ENCODE measurements at regions not wholly inside any gene's neighbourhood (a gene's known extent, or its start where the extent isn't known, plus 50 kb on each side); places are given as distances from the start of the nearest gene placed in this dataset.

GRCh38 chr5:17690473-17690872 is 56.2 kb downstream of the TAF11L14 start:
- no peak for DNase-seq (ENCODE audit: low read depth)

GRCh38 chr5:17691762-17692161 is 57.5 kb downstream of the TAF11L14 start:
- DNase-seq (ENCODE audit: low read depth), result no peak

DNA sequence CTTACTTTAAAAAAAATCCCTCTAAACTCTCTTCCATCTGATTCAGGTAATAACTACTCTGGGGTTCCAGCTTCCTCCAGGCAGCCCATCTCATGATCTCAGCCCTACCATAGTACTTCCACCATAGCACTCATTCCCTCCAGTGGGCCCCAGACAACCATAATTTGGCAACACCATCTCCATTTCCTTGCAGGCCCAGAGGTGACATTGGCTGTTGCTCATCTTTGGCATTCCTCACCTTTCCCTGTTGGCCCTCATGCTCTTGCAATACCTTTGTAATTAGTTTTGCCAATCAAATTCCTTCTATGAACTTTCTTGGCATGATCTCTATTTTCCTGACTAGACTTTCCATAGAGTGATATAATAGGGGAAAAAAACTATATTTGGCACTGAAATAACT is 60.1 kb downstream of the TAF11L14 start:
- no peak for DNase-seq (ENCODE audit: low read depth)

- no peak for DNase-seq (ENCODE audit: low read depth)
Measured at GRCh38 chr5:17694914-17695313, 60.7 kb downstream of the TAF11L14 start.

- DNase-seq (ENCODE audit: low read depth), result no peak
Measured at GRCh38 chr5:17696627-17697026, 62.4 kb downstream of the TAF11L14 start.

DNA sequence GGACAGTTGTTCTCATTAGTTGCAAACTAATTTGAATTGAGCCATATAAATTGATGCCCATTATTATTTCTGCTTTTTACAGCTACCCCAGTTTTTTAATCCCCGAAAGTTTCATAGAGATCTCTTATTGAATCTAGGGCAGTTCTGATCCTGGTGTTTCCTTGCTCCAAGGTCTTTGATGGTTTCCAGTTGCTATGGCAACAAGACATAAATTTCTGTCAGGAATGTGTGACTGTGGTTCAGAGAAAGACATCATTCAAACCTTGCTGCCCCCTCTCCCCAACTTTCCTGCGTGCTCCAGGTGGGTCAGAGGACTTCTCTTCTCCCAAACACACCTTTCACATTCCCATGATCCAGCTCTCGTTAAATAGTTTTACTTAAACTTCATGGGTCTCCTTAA is 63.4 kb downstream of the TAF11L14 start:
- DNase-seq (ENCODE audit: low read depth), result no peak

DNA sequence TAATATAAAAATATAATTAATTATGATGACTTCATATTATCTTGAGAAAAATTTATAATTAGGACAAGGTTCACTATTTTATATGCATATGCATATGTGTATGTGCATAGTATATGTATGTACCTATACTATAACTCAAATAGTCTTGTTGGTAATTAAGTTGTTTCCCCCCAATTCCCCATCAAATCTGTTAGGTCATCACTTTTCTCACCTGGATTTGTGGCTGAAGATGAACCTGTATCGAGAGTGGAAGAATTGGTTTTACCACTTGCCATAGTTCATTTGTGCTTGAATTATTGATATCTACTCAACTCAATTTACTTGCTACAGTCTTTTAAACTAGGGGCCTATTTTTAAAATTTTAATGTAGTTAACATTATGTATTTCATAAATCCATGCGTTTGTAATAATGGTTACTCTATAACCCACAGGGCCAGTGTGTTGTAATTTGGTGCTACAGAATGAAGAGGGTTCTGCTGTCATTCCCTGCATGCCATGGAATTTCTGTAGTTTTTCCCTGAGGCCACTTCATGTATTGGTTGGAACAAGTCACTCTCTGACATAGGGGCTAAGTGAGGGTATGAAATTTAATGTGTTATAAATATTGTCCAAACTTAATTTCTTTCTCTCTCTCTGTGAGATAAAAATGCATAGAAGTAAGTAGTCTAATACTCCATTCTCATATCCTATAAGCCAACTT is 74.9 kb downstream of the TAF11L14 start:
- no peak for DNase-seq (ENCODE audit: low read depth)

GRCh38 chr5:17713301-17713700 is 79.0 kb downstream of the TAF11L14 start:
- peak; percentile 49 for DNase-seq (ENCODE audit: low read depth)

- no peak for DNase-seq (ENCODE audit: low read depth)
Measured at GRCh38 chr5:17714186-17714585, 79.9 kb downstream of the TAF11L14 start.

- no peak for DNase-seq (ENCODE audit: low read depth)
Measured at GRCh38 chr5:17719592-17719991, 85.3 kb downstream of the TAF11L14 start.

DNA sequence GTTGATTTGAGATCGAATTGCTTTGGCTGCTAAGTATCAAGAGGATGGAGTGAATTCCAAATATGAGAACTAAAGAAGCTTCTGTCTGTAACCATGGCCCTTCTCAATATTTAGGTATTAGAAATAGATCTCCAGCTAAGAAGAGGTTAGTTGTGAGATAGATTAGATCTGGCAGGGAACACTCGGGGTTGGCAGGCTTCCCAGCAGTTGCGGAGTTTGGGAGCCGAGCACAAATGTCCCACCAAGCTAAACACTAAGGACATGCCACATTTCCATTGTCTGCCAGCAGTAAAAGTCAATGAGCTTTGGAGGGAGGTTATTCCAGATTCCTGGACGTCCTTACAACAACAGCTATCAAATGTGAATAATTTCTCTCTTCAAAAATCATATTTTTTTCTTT is 85.8 kb downstream of the TAF11L14 start:
- DNase-seq (ENCODE audit: low read depth), result no peak

- peak; percentile 43 for DNase-seq (ENCODE audit: low read depth)
Measured at GRCh38 chr5:17723876-17724275, 89.6 kb downstream of the TAF11L14 start.

DNA sequence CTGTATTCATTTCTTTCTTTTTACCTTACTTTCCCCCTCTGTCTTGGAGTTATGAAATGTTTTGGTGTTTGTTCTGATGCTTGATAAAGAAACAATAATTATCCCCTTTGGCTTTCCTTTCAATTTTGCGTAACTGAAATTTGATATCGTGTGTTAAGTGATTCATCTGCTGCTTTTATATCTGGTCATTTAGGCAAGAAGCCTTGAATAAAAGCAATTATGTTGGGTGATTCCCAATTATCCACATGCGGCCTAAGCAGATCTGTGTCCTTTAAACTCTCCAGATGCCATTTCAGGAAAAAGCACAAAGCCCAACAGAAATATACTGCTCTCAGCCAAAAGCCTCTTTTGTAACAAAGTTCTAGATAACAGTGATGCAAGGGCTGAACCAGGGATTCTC is 92.8 kb downstream of the TAF11L14 start:
- no peak for DNase-seq (ENCODE audit: low read depth)

- no peak for DNase-seq (ENCODE audit: low read depth)
Measured at GRCh38 chr5:17730421-17730820, 96.2 kb downstream of the TAF11L14 start.

GRCh38 chr5:17732351-17732923 is 98.2 kb downstream of the TAF11L14 start:
- DNase-seq (ENCODE audit: low read depth), result no peak

- DNase-seq (ENCODE audit: low read depth), result no peak
Measured at GRCh38 chr5:17734011-17734410, 99.8 kb downstream of the TAF11L14 start.

DNA sequence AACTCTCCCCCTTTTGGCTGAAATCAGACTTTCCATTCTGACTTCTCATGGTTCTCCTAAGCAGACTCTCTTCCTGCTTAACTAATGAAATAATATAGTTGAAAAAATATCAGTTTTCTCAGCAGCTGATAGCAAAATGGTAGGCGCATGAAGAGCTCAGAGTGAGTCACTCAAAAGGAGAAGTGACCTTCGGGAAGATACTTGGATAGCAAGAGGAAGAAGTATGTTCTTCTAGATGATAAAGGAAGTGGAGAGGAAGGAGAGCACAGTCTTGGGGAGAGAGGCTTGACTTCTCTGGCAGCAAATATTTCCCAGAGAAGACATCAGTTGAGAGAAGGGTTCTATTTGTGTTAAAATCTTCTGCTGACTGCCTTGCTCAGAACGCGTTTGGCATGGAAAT is 101.5 kb downstream of the TAF11L14 start:
- DNase-seq (ENCODE audit: low read depth), result no peak

DNA sequence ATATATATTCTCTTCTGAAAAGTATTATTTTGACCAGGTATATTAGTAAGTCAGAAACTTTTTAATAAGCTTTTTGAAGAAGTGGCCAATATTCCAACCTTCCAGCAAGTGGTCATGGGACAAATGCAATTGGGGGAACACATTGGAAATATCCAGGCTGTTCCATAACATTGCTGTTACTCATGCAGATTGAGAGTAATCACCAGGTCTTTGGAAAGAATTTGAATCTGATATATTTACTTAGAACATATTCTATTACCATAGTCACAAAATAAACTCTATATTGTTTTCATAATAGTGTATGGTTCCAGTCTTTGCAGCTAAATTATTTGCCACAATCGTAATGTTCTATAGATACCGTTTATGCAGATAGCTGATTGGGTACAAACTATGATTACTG is 102.8 kb downstream of the TAF11L14 start:
- no peak for DNase-seq (ENCODE audit: low read depth)

GRCh38 chr5:17738446-17738845 is 104.2 kb downstream of the TAF11L14 start:
- DNase-seq (ENCODE audit: low read depth), result no peak

DNA sequence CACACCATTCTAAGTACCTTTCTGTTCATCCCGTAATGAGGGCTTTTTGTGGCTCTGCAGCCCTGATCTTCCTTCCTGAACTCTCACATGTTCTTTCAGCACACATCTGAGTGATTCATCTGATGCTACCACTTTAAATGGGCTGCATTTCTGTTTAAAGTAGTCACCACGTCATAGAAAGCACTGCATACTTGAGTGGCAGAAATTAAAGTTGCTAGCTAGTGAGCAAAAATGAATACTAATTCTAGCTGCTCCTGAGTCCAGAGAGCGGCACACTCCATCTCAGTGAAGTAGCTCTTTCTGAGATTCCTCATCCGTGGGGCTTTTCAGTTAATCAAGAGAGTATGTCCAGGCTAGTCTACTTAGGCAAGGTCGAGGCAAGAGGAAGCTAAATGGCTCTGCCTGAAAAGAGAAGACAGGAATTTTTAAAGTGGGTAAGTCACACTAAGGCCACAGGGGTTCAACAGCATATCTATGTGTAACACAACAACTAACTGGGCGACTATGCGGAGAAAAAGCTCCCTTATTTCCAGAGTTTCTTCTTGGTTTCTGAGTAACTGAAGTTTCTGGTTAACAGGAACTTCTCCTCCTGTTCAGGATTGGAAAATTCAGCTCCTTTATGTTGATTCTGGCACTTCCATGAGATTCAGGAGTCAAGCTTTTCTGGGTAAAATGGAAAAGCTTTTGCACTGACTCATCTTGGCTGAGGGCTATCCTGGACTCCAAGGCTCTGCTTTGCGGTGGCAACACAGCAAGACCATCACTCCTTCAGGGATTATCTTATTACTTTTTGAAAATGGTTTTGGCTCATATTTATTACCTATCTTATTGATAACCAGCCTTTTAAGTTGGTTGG is 109.5 kb downstream of the TAF11L14 start:
- DNase-seq (ENCODE audit: low read depth), result peak; percentile 75

- DNase-seq (ENCODE audit: low read depth), result no peak
Measured at GRCh38 chr5:17748201-17748600, 113.9 kb downstream of the TAF11L14 start.

- no peak for DNase-seq (ENCODE audit: low read depth)
Measured at GRCh38 chr5:17748941-17749340, 114.7 kb downstream of the TAF11L14 start.
